BJ (cell line): ENCODE measurements at regions not wholly inside any gene's neighbourhood (a gene's known extent, or its start where the extent isn't known, plus 50 kb on each side); places are given as distances from the start of the nearest gene placed in this dataset.
"Not testable (repeated sequence)": the region's sequence is repeated elsewhere in the genome, so short reads cannot be mapped to it uniquely, and the experiment has no call there.

ENCODE experiments used
- CTCF ChIA-PET: fragments of 350-600 bp; formaldehyde crosslinking; extraction: SDS; loops from one replicate; lab custom pipeline; 2021; ENCODE audit warnings: antibody characterized with exemption, inconsistent platforms; lab: Yijun Ruan, JAX
- POLR2A ChIA-PET: fragments of 300-600 bp; sonication (Branson Sonifier 250); formaldehyde crosslinking; extraction: SDS; loops from one replicate; lab custom pipeline; 2021; ENCODE audit warnings: antibody characterized with exemption; lab: Charles Lee
- DNase-seq: peaks from one replicate; pipeline ENCODE4 v3.0.0-alpha.2; 2011; ENCODE audit warnings: low read depth
- H3K27me3 ChIP-seq: 2 replicates; pipeline ENCODE4 v1.6.0; 2011; ENCODE audit warnings: low read length; ENCODE audit not compliant: control insufficient read depth, insufficient read depth
- H3K36me3 ChIP-seq: 2 replicates; pipeline ENCODE4 v1.5.1; 2011; ENCODE audit warnings: low read length; ENCODE audit not compliant: control insufficient read depth, insufficient read depth
- H3K4me3 ChIP-seq: 2 replicates; pipeline ENCODE4 v1.5.1; 2011; ENCODE audit warnings: low read depth, mild to moderate bottlenecking, control low read depth, low read length
- TF ChIP-seq, protein P1 (sequence below): IDR thresholded peaks from 2 replicates; pipeline ENCODE4 v1.5.1; 2011; ENCODE audit warnings: low read depth, mild to moderate bottlenecking, control low read depth, inconsistent platforms, low read length, moderate library complexity; ENCODE audit not compliant: insufficient read depth

DNA sequence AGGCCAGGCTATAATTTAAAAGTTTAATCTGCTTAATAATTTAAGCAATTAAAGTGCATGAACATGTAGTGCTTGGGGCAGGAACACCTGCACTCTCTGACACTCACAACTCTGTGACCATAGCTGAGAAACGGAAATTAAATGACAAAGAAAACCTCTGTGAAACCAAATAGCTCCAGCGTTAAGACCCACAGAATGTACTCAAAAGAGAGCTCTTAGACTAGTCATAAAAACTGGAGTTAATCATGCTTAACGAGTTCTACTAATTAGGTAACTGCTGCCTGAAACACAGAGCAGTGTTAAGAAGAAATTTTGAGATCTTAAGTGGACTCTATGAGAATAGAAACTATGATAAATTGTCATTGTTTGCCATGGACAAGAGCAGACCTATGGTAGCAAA, 174.4 kb upstream of the SPIN4 start:
- TF ChIP-seq, protein P1, sequence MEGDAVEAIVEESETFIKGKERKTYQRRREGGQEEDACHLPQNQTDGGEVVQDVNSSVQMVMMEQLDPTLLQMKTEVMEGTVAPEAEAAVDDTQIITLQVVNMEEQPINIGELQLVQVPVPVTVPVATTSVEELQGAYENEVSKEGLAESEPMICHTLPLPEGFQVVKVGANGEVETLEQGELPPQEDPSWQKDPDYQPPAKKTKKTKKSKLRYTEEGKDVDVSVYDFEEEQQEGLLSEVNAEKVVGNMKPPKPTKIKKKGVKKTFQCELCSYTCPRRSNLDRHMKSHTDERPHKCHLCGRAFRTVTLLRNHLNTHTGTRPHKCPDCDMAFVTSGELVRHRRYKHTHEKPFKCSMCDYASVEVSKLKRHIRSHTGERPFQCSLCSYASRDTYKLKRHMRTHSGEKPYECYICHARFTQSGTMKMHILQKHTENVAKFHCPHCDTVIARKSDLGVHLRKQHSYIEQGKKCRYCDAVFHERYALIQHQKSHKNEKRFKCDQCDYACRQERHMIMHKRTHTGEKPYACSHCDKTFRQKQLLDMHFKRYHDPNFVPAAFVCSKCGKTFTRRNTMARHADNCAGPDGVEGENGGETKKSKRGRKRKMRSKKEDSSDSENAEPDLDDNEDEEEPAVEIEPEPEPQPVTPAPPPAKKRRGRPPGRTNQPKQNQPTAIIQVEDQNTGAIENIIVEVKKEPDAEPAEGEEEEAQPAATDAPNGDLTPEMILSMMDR = no peak
- no peak for DNase-seq
- H3K27me3 ChIP-seq = no peaks in the 10 kb centered on the region
- H3K36me3 ChIP-seq = no peaks in the 10 kb centered on the region
- ChIA-PET POLR2A (no interaction called here), CTCF (no interaction called here)
- H3K4me3 ChIP-seq = no peak overlapping the region

DNA sequence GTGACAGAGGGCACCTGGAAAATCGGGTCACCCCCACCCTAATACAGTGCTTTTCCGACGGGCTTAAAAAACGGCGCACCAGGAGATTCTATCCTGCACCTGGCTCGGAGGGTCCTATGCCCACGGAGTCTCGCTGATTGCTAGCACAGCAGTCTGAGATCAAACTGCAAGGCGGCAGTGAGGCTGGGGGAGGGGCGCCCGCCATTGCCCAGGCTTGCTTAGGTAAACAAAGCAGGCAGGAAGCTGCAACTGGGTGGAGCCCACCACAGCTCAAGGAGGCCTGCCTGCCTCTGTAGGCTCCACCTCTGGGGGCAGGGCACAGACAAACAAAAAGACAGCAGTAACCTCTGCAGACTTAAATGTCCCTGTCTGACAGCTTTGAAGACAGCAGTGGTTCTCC, 168.2 kb upstream of the SPIN4 start:
- POLR2A ChIA-PET, H3K27me3 ChIP-seq, H3K36me3 ChIP-seq, CTCF ChIA-PET, DNase-seq, H3K4me3 ChIP-seq: not testable (repeated sequence)

DNA sequence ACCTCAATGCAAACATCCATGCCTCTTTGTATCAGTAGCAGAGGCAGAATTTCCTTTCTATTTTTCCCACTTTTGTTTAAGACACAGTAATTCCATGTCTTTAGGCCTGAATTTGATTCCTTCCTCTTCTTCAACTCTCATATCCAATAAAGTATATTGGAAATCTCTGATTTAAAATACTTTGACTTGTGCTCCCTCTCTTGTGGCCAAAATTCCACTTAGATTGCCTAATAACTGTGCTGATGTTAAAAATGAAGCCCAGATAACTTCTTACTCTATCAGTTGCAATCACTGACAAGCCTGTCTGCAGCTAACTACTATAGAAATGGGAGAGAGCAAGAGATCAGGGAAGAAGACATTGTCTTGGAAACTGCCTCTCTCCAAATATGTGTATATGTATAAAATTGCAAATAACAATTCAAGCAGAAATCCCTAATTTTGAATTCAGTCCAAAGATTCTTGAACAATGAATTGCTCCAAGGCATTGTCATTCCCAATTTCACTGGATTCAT, 163.5 kb upstream of the SPIN4 start:
- Histone ChIP-seq H3K4me3 (no peak overlapping the region), H3K36me3 (no peaks in the 10 kb centered on the region), H3K27me3 (no peaks in the 10 kb centered on the region)
- CTCF ChIA-PET = interaction anchor here (1.1 to 2.1 kb wide), 3 partner anchors 9 to 163 kb away, joined by 3 to 5 read pairs (median 3); no protein-coding TSS in a partner anchor
- TF ChIP-seq, protein P1 = no peak
- POLR2A ChIA-PET = no interaction called here
- no peak for DNase-seq

DNA sequence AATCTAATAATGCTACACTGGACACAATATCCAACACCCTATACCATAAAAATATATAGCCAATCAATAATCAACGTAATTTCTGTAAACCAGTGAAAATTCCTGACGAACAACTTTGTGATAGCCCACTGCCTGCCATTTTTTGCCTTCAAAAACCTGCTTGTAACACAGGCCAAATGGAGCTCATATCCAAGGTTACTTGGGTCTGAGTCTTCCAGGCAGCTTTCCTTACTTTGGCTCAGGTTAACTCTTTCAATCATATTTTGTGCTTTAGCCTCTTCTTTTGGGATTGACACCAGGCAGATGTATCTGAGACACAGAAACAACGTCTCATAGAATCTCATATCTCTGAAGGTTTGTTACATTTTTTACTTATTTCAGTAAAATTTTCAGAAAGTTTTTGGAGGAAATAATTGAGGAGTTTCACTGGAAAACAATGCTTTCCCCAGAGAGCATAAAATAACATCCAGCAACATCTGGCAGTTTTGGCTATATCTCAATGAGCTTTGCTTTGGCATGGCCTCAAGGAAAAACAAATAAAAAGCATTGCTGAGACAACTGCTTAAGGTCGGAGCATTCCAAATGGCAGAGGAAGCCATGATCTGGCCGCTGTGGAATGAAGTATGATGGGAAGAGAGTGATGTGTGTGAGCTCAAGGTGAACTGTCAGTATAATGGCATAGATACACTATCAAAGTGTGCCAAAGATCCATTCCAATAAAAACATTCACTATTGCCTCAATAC, 162.9 kb upstream of the SPIN4 start:
- DNase-seq = peak; percentile 52
- TF ChIP-seq, protein P1 = no peak
- ChIA-PET POLR2A (interaction anchor here (0.6 kb wide), 1 partner anchor 28 kb away, joined by 4 read pairs; no protein-coding TSS in a partner anchor), CTCF (interaction anchor here (0.7 to 2.1 kb wide), 4 partner anchors 9 to 233 kb away, joined by 3 to 5 read pairs (median 3); no protein-coding TSS in a partner anchor)
- Histone ChIP-seq H3K27me3 (no peaks in the 10 kb centered on the region), H3K4me3 (no peak overlapping the region), H3K36me3 (no peaks in the 10 kb centered on the region)

DNA sequence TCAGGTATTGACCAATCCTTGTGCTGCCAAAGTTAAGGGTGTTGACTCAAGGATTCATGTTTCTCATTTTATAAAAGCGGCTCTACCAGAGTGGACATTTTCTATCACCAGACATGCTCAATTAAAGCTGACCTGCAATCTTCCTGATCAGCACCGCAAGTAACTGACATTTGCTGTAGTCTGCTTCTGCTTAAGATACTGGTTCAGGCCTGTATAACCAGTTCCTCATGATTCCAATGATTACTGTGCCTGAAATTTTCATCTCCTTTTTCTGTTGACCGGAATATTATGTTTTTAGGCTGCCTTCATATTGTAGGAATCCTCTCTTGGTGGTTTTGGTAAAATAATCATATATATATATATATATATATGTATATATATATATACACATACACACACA, 160.2 kb upstream of the SPIN4 start:
- no peak for DNase-seq
- H3K4me3 ChIP-seq = no peak overlapping the region
- POLR2A ChIA-PET = no interaction called here
- CTCF ChIA-PET = no interaction called here
- no peaks in the 10 kb centered on the region for H3K27me3 ChIP-seq
- TF ChIP-seq, protein P1 = no peak
- no peaks in the 10 kb centered on the region for H3K36me3 ChIP-seq

DNA sequence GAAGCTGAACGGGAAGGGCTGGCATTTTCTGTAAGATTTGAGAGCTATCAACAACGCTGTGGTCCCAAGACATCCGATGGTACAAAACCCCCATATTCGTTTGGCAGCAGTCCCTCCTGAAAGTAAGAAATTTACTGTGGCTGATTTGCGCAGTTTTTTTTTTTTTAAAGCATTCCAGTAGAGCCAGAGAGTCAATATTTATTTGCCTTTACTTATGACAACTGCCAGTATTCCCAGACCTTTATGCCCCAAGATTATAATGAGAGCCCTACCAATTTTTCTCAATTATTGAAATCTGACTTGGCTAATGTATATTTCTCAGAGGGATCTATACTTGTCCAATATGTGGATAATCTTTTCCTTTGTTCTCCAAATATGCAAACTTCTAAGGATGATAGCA, 157.5 kb upstream of the SPIN4 start:
- Histone ChIP-seq H3K36me3 (no peaks in the 10 kb centered on the region), H3K27me3 (no peaks in the 10 kb centered on the region), H3K4me3 (no peak overlapping the region)
- no peak for DNase-seq
- TF ChIP-seq, protein P1 = no peak
- ChIA-PET CTCF (interaction anchor here (0.6 to 4.2 kb wide), 2 partner anchors 18 to 178 kb away, joined by 3 to 14 read pairs; no protein-coding TSS in a partner anchor), POLR2A (no interaction called here)
